ENCODE measurements at regions not wholly inside any gene's neighbourhood (a gene's known extent, or its start where the extent isn't known, plus 50 kb on each side); places are given as distances from the start of the nearest gene placed in this dataset.

- DNase-seq = no peak
These were observed 294.3 kb upstream of the FSTL5 start for GRCh38 chr4:162458051-162458450.

GRCh38 chr4:162457071-162457865, 293.5 kb upstream of the FSTL5 start:
- DNase-seq = no peak

GRCh38 chr4:162456106-162456505, 292.3 kb upstream of the FSTL5 start:
- no peak for DNase-seq

GRCh38 chr4:162450531-162451035, 286.8 kb upstream of the FSTL5 start:
- no peak for DNase-seq

- no peak for DNase-seq
These were observed 279.7 kb upstream of the FSTL5 start for GRCh38 chr4:162443510-162443909.

- no peak for DNase-seq
These were observed 278.3 kb upstream of the FSTL5 start for GRCh38 chr4:162442128-162442527.

GRCh38 chr4:162422312-162422711, 258.5 kb upstream of the FSTL5 start:
- DNase-seq = no peak

- DNase-seq = no peak
These were observed 247.1 kb upstream of the FSTL5 start for GRCh38 chr4:162410854-162411253.

GRCh38 chr4:162409048-162409447, 245.2 kb upstream of the FSTL5 start:
- no peak for DNase-seq

- DNase-seq = no peak
These were observed 244.5 kb upstream of the FSTL5 start for GRCh38 chr4:162408309-162408708.

- no peak for DNase-seq
These were observed 243.0 kb upstream of the FSTL5 start for GRCh38 chr4:162406637-162407365.

GRCh38 chr4:162403932-162404331, 240.1 kb upstream of the FSTL5 start:
- DNase-seq = no peak

- no peak for DNase-seq
These were observed 239.6 kb upstream of the FSTL5 start for GRCh38 chr4:162403419-162403818.

GRCh38 chr4:162401021-162401420, 237.2 kb upstream of the FSTL5 start:
- DNase-seq = no peak

- no peak for DNase-seq
These were observed 229.1 kb upstream of the FSTL5 start for GRCh38 chr4:162392946-162393345.

GRCh38 chr4:162366146-162366545, 202.3 kb upstream of the FSTL5 start:
- DNase-seq = no peak

GRCh38 chr4:162364651-162365050, 200.9 kb upstream of the FSTL5 start:
- DNase-seq = no peak

- no peak for DNase-seq
These were observed 196.8 kb upstream of the FSTL5 start for GRCh38 chr4:162360369-162361149.

GRCh38 chr4:162356181-162356580, 192.4 kb upstream of the FSTL5 start:
- DNase-seq = no peak

- DNase-seq = no peak
These were observed 188.8 kb upstream of the FSTL5 start for GRCh38 chr4:162352580-162353107.

GRCh38 chr4:162350331-162350730, 186.5 kb upstream of the FSTL5 start:
- DNase-seq = no peak

- no peak for DNase-seq
These were observed 185.6 kb upstream of the FSTL5 start for GRCh38 chr4:162349395-162349794.

GRCh38 chr4:162347842-162348213, 184.0 kb upstream of the FSTL5 start:
- no peak for DNase-seq

Measured in dermis blood vessel endothelial cell (primary cell).